Keratinocyte (primary cell): ENCODE measurements at regions not wholly inside any gene's neighbourhood (a gene's known extent, or its start where the extent isn't known, plus 50 kb on each side); places are given as distances from the start of the nearest gene placed in this dataset.

Experiments
- CTCF ChIP-seq, 3 experiments: IDR thresholded peaks in 1 of 3; conservative IDR thresholded peaks in 1 of 3; optimal IDR thresholded peaks in 1 of 3; 2 replicates in 2 of 3; 3 replicates in 1 of 3; pipeline versions ENCODE3 to v1.5.1; 2011; ENCODE audit warnings: low read length in 3 of 3, mild to moderate bottlenecking in 3 of 3, moderate library complexity in 2 of 3, control low read depth in 1 of 3, inconsistent platforms in 1 of 3; ENCODE audit not compliant: insufficient read depth in 2 of 3; ENCODE audit errors: extremely low read depth in 1 of 3
- EZH2 ChIP-seq: IDR thresholded peaks from one replicate; pipeline ENCODE4 v1.6.1; 2012; ENCODE audit warnings: inconsistent platforms, mild to moderate bottlenecking, low read length, moderate library complexity

GRCh38 chr15:59741274-59741906, 52.3 kb upstream of the BNIP2 start:
- TF ChIP-seq CTCF (optimal IDR thresholded peaks at IDR 0.05 in 1 of 3, IDR thresholded peaks at IDR 0.05 in 1 of 3, conservative IDR thresholded peaks at IDR 0.05 in 1 of 3; ENCODE audit: extremely low read depth in 1 of 3, insufficient read depth in 2 of 3, low read length in 3 of 3): peak; percentile 45 to 78 (median 50)
- no peak for TF ChIP-seq EZH2
